B cell (primary cell): ENCODE measurements at regions not wholly inside any gene's neighbourhood (a gene's known extent, or its start where the extent isn't known, plus 50 kb on each side); places are given as distances from the start of the nearest gene placed in this dataset.
"Not testable (repeated sequence)": the region's sequence is repeated elsewhere in the genome, so short reads cannot be mapped to it uniquely, and the experiment has no call there.

Source experiments
- CTCF ChIP-seq: fragments of 200-600 bp; IDR thresholded peaks from one replicate; pipeline ENCODE4 v1.8.0; 2022; ENCODE audit warnings: antibody characterized with exemption, mild to moderate bottlenecking
- EZH2 ChIP-seq: IDR thresholded peaks from 2 replicates; pipeline ENCODE4 v1.6.1; 2012; ENCODE audit warnings: borderline replicate concordance, low read depth, mild to moderate bottlenecking, moderate library complexity, low read length; ENCODE audit not compliant: insufficient read depth, poor library complexity, severe bottlenecking

GRCh38 chr15:24211742-24212476 lies 463.7 kb upstream of the NPAP1 start:
- not testable (repeated sequence) for TF ChIP-seq CTCF, EZH2
